K562 (cell line): ENCODE measurements at regions not wholly inside any gene's neighbourhood (a gene's known extent, or its start where the extent isn't known, plus 50 kb on each side); places are given as distances from the start of the nearest gene placed in this dataset.

Experiments
- EWSR1 ChIP-seq: fragments of 450-650 bp; IDR thresholded peaks from 2 replicates; pipeline ENCODE4 v1.6.1; 2018; ENCODE audit warnings: borderline replicate concordance, mild to moderate bottlenecking, low read depth, moderate library complexity; ENCODE audit not compliant: partially characterized antibody
- TF ChIP-seq, protein P1 (sequence below): fragments of 450-650 bp; IDR thresholded peaks from 2 replicates; pipeline ENCODE4 v1.6.1; 2016; ENCODE audit warnings: low read depth

GRCh38 chr5:86689103-86689729, 71.5 kb downstream of the COX7C start (continued):
- TF ChIP-seq, protein P1, sequence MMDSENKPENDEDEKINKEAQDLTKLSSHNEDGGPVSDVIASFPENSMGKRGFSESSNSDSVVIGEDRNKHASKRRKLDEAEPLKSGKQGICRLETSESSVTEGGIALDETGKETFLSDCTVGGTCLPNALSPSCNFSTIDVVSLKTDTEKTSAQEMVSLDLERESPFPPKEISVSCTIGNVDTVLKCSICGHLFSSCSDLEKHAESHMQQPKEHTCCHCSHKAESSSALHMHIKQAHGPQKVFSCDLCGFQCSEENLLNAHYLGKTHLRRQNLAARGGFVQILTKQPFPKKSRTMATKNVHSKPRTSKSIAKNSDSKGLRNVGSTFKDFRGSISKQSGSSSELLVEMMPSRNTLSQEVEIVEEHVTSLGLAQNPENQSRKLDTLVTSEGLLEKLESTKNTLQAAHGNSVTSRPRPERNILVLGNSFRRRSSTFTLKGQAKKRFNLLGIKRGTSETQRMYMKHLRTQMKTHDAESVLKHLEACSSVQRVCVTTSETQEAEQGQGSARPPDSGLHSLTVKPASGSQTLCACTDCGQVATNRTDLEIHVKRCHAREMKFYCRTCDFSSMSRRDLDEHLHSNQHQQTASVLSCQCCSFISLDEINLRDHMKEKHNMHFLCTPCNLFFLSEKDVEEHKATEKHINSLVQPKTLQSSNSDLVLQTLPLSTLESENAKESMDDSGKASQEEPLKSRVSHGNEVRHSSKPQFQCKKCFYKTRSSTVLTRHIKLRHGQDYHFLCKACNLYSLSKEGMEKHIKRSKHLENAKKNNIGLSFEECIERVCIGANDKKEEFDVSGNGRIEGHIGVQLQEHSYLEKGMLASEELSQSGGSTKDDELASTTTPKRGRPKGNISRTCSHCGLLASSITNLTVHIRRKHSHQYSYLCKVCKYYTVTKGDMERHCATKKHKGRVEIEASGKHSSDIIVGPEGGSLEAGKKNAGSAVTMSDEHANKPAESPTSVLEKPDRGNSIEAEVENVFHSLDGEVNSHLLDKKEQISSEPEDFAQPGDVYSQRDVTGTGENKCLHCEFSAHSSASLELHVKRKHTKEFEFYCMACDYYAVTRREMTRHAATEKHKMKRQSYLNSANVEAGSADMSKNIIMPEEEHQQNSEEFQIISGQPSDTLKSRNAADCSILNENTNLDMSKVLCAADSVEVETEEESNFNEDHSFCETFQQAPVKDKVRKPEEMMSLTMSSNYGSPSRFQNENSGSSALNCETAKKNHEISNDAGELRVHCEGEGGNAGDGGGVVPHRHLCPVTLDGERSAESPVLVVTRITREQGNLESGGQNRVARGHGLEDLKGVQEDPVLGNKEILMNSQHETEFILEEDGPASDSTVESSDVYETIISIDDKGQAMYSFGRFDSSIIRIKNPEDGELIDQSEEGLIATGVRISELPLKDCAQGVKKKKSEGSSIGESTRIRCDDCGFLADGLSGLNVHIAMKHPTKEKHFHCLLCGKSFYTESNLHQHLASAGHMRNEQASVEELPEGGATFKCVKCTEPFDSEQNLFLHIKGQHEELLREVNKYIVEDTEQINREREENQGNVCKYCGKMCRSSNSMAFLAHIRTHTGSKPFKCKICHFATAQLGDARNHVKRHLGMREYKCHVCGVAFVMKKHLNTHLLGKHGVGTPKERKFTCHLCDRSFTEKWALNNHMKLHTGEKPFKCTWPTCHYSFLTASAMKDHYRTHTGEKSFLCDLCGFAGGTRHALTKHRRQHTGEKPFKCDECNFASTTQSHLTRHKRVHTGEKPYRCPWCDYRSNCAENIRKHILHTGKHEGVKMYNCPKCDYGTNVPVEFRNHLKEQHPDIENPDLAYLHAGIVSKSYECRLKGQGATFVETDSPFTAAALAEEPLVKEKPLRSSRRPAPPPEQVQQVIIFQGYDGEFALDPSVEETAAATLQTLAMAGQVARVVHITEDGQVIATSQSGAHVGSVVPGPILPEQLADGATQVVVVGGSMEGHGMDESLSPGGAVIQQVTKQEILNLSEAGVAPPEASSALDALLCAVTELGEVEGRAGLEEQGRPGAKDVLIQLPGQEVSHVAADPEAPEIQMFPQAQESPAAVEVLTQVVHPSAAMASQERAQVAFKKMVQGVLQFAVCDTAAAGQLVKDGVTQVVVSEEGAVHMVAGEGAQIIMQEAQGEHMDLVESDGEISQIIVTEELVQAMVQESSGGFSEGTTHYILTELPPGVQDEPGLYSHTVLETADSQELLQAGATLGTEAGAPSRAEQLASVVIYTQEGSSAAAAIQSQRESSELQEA, result no peak
- TF ChIP-seq EWSR1, result no peak
